ENCODE measurements at regions not wholly inside any gene's neighbourhood (a gene's known extent, or its start where the extent isn't known, plus 50 kb on each side); places are given as distances from the start of the nearest gene placed in this dataset.

GRCh38 chr14:98591161-98591560 is 680.8 kb downstream of the BCL11B start:
- no peak for TF ChIP-seq CTCF (CRISPR knock-in tag; IDR thresholded peaks at IDR 0.05)
- TF ChIP-seq RBAK (CRISPR knock-in tag; IDR thresholded peaks at IDR 0.05), result no peak
- TF ChIP-seq, protein P1, sequence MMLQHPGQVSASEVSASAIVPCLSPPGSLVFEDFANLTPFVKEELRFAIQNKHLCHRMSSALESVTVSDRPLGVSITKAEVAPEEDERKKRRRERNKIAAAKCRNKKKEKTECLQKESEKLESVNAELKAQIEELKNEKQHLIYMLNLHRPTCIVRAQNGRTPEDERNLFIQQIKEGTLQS (CRISPR knock-in tag; IDR thresholded peaks at IDR 0.05), result no peak
- TF ChIP-seq ZNF3 (CRISPR knock-in tag; IDR thresholded peaks at IDR 0.05), result no peak
- no peak for TF ChIP-seq CREM (IDR thresholded peaks at IDR 0.05)
- no peak for TF ChIP-seq CREM (CRISPR knock-in tag; IDR thresholded peaks at IDR 0.05)
- TF ChIP-seq TOE1 (CRISPR knock-in tag; IDR thresholded peaks at IDR 0.05), result no peak
- TF ChIP-seq ZNF446 (CRISPR knock-in tag; IDR thresholded peaks at IDR 0.05), result no peak
- TF ChIP-seq POLR2AphosphoS5 (IDR thresholded peaks at IDR 0.05; ENCODE audit: low read depth, low read length), result no peak
- no peak for TF ChIP-seq PAF1 (CRISPR knock-in tag; IDR thresholded peaks at IDR 0.05)
- TF ChIP-seq HIVEP1 (CRISPR knock-in tag; IDR thresholded peaks at IDR 0.05), result no peak
- no peak for TF ChIP-seq MBD4 (IDR thresholded peaks at IDR 0.05; ENCODE audit: borderline replicate concordance, low read length)

Data from HepG2 (cell line).